ENCODE measurements at regions not wholly inside any gene's neighbourhood (a gene's known extent, or its start where the extent isn't known, plus 50 kb on each side); places are given as distances from the start of the nearest gene placed in this dataset.

DNA sequence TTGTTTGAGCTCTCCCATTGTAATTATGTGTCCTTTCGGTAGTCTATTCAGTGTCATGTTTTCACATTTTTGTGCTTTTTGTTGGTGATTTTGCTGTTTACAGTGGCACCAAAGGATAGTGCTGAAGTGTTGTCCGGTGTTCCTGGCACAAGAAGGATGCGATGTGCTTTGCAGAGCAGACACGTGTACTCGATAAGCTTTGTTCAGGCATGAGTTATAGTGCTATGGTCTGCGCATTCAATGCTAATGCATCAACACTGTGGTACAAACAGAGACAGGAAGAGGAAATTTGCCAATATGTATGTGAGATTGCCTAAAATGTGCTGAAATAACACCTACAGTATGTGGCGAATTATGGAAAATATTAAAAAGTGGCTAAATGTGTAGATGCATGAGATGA, 913.4 kb upstream of the ACO1 start:
- no peak overlapping the region for H3T11ph ChIP-seq (ENCODE audit: low read length)
- no peaks in the 10 kb centered on the region; the same call in 1 of the 2 replicates for H3K4me1 ChIP-seq (ENCODE audit: insufficient read depth, low read length)
- no peaks in the 10 kb centered on the region for H3K79me2 ChIP-seq (ENCODE audit: insufficient read depth, low read length)
- H3K27ac Mint-ChIP-seq, result no peak overlapping the region
- H3K4me3 Mint-ChIP-seq, result no peak overlapping the region
- H2BK15ac ChIP-seq (ENCODE audit: low read depth, low read length), result no peak overlapping the region
- no peak overlapping the region for H3K27ac ChIP-seq (ENCODE audit: insufficient read length, low read depth, low read length)
- H4K8ac ChIP-seq (replicated peaks; ENCODE audit: insufficient read length, low read depth, low read length), result no peak overlapping the region
- no peak overlapping the region for H2AFZ ChIP-seq (ENCODE audit: low read length)
- no peak overlapping the region for H2BK5ac ChIP-seq (ENCODE audit: insufficient read length, low read length)
- H3K36me3 Mint-ChIP-seq (ENCODE audit: insufficient read depth in 1 of 3, low read depth in 3 of 3), result peaks cover 0 to 5% (median 4%) of the 10 kb centered on the region in 3 experiments; a peak in 4 of 7 replicates
- H2BK20ac ChIP-seq (ENCODE audit: low read depth, low read length, poor library complexity, severe bottlenecking), result no peak overlapping the region
- no peak overlapping the region for H4K5ac ChIP-seq (ENCODE audit: insufficient read length, low read depth, low read length)
- no peak overlapping the region for H3K56ac ChIP-seq (ENCODE audit: insufficient read length, low read depth, low read length)
- TF ChIP-seq, protein P1, sequence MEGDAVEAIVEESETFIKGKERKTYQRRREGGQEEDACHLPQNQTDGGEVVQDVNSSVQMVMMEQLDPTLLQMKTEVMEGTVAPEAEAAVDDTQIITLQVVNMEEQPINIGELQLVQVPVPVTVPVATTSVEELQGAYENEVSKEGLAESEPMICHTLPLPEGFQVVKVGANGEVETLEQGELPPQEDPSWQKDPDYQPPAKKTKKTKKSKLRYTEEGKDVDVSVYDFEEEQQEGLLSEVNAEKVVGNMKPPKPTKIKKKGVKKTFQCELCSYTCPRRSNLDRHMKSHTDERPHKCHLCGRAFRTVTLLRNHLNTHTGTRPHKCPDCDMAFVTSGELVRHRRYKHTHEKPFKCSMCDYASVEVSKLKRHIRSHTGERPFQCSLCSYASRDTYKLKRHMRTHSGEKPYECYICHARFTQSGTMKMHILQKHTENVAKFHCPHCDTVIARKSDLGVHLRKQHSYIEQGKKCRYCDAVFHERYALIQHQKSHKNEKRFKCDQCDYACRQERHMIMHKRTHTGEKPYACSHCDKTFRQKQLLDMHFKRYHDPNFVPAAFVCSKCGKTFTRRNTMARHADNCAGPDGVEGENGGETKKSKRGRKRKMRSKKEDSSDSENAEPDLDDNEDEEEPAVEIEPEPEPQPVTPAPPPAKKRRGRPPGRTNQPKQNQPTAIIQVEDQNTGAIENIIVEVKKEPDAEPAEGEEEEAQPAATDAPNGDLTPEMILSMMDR (conservative IDR thresholded peaks at IDR 0.05), result no peak
- H3K18ac ChIP-seq (ENCODE audit: insufficient read length, low read depth, low read length), result no peak overlapping the region
- no peak for DNase-seq
- H3K23me2 ChIP-seq (ENCODE audit: insufficient read length, low read depth, low read length, poor library complexity, severe bottlenecking), result no peaks in the 10 kb centered on the region
- no peak overlapping the region for H3K9ac ChIP-seq (ENCODE audit: extremely low read depth, insufficient read length, low read length)
- H3K4me2 ChIP-seq (ENCODE audit: insufficient read depth, insufficient read length, low read length), result no peak overlapping the region
- WGBS (ENCODE audit: extremely low coverage, insufficient read length, low lambda C conversion rate), result 100% methylated on average over 1 of the region's 7 CpGs
- no peaks in the 10 kb centered on the region for H3K9me3 ChIP-seq (ENCODE audit: control insufficient read depth, low read depth, low read length)
- H3K27me3 ChIP-seq (ENCODE audit: insufficient read depth, low read length), result no peaks in the 10 kb centered on the region
- H2BK120ac ChIP-seq (ENCODE audit: low read depth, low read length, poor library complexity, severe bottlenecking), result no peak overlapping the region
- H3K79me1 ChIP-seq (ENCODE audit: insufficient read depth, low read depth, low read length, poor library complexity, severe bottlenecking), result no peaks in the 10 kb centered on the region
- no peak overlapping the region for H2BK12ac ChIP-seq (ENCODE audit: insufficient read length, low read depth, low read length)
- H4K20me1 ChIP-seq (ENCODE audit: control insufficient read depth, insufficient read depth, insufficient read length), result no peaks in the 10 kb centered on the region
- peaks cover 4% of the 10 kb centered on the region in 2 experiments; a peak in 4 of 5 replicates for H3K9me3 Mint-ChIP-seq
- H2AK5ac ChIP-seq (ENCODE audit: insufficient read length, low read length), result no peak overlapping the region
- H3K4me1 Mint-ChIP-seq, result peaks cover 0 to 3% of the 10 kb centered on the region in 2 experiments; a peak in 1 of 4 replicates
- no peak overlapping the region for H4K91ac ChIP-seq (ENCODE audit: insufficient read length, low read depth, low read length)
- H3K23ac ChIP-seq (ENCODE audit: insufficient read length, low read depth, low read length), result no peak overlapping the region
- no peak overlapping the region for H3K4ac ChIP-seq (ENCODE audit: low read depth, low read length)
- H3K27me3 Mint-ChIP-seq (ENCODE audit: low read depth), result no peaks in the 10 kb centered on the region
- no peak overlapping the region for H3K14ac ChIP-seq (ENCODE audit: insufficient read depth, low read length)

Data from H9 (cell line).